Natural killer cell (primary cell): ENCODE measurements at regions not wholly inside any gene's neighbourhood (a gene's known extent, or its start where the extent isn't known, plus 50 kb on each side); places are given as distances from the start of the nearest gene placed in this dataset.

Source experiments
- ATAC-seq, 3 donors: fragments of 150-1000 bp in 2 of 3; fragments of 200-7000 bp in 1 of 3; cut with Tn5 transposase; 1 replicate in 1 of 3; 2 replicates in 2 of 3; pipeline ENCODE4 v1.10.0; 2021; ENCODE audit warnings: mild to moderate bottlenecking in 2 of 3, moderate library complexity in 2 of 3
- DNase-seq, 2 donors: peaks; one replicate each; pipeline versions ENCODE4 v3.0.0 to v3.0.0-alpha.2; 2013 to 2021; ENCODE audit warnings: mixed read lengths in 1 of 2
- H3K27ac ChIP-seq: one replicate; pipeline ENCODE4 v1.5.1; 2013; ENCODE audit warnings: mild to moderate bottlenecking, low read length
- H3K27me3 ChIP-seq: one replicate; pipeline ENCODE4 v1.6.1; 2013; ENCODE audit warnings: low read length; ENCODE audit not compliant: control insufficient read depth, insufficient read depth
- H3K36me3 ChIP-seq: one replicate; pipeline ENCODE4 v1.6.1; 2013; ENCODE audit warnings: low read length; ENCODE audit not compliant: control insufficient read depth, insufficient read depth
- H3K4me1 ChIP-seq: one replicate; pipeline ENCODE4 v1.6.1; 2013; ENCODE audit warnings: low read length; ENCODE audit not compliant: control insufficient read depth, insufficient read depth
- H3K4me3 ChIP-seq: one replicate; pipeline ENCODE4 v1.5.1; 2013; ENCODE audit warnings: low read length
- H3K9me3 ChIP-seq: one replicate; pipeline ENCODE4 v1.6.1; 2013; ENCODE audit warnings: low read length; ENCODE audit not compliant: control insufficient read depth, insufficient read depth
- H3K27ac Mint-ChIP-seq, 2 donors: one replicate each; pipeline ENCODE4 v1.8.0; 2022; ENCODE audit warnings: mild to moderate bottlenecking in 2 of 2, mixed read lengths in 2 of 2, moderate library complexity in 1 of 2
- H3K27me3 Mint-ChIP-seq, 2 donors: one replicate each; pipeline ENCODE4 v1.8.0; 2022; ENCODE audit warnings: low read depth in 2 of 2, mixed read lengths in 2 of 2
- H3K36me3 Mint-ChIP-seq: one replicate; pipeline ENCODE4 v1.8.0; 2022; ENCODE audit warnings: mixed read lengths
- H3K4me1 Mint-ChIP-seq, 2 donors: one replicate each; pipeline ENCODE4 v1.8.0; 2022; ENCODE audit warnings: mixed read lengths in 2 of 2
- H3K4me3 Mint-ChIP-seq: one replicate; pipeline ENCODE4 v1.8.0; 2022; ENCODE audit warnings: mild to moderate bottlenecking, moderate library complexity, mixed read lengths
- H3K9me3 Mint-ChIP-seq, 2 donors: one replicate each; pipeline ENCODE4 v1.8.0; 2022; ENCODE audit warnings: mixed read lengths in 2 of 2
- WGBS: methylation state at CpG from one replicate; pipeline ENCODE4 v1.1.7; 2013; ENCODE audit warnings: missing lambda C conversion rate; ENCODE audit not compliant: insufficient coverage; 5-methylcytosine and 5-hydroxymethylcytosine counted together
- intact Hi-C: fragments of 100-400 bp; cut with micrococcal nuclease; formaldehyde crosslinking; loops from one replicate; pipeline ENCODE4 v1.14.2; 2022
- TF ChIP-seq, protein P1 (sequence below): fragments of 200-600 bp; IDR thresholded peaks from one replicate; pipeline ENCODE4 v1.8.0; 2022; ENCODE audit warnings: antibody characterized with exemption

DNA sequence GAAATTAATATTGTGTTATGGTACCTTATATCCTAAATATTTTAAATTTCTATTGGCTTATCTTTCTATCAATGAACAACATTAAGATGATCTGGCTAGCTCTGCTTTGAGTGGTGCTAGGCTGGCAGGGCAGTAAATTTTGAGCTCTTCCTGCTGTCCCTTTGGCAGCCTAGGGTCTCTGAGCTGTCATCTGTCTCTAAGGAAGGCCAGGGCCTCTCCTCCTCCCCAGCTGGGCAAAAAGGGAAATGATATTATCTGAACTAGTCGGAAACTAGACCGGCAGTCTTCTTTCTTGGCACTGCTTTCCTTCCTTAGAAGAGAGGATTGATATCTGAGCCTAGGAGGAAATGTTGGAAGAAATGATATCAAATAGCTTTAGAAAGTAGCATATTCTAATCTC lies 176.7 kb upstream of the BTBD3 start:
- H3K27me3 Mint-ChIP-seq, result no peaks in the 10 kb centered on the region
- H3K4me3 Mint-ChIP-seq, result no peak overlapping the region
- H3K27ac Mint-ChIP-seq, result no peak overlapping the region
- H3K36me3 Mint-ChIP-seq, result no peaks in the 10 kb centered on the region
- H3K27ac ChIP-seq, result no peak overlapping the region
- 22% methylated on average over 2 of the region's 2 CpGs for WGBS
- H3K36me3 ChIP-seq, result no peaks in the 10 kb centered on the region
- H3K9me3 ChIP-seq, result no peaks in the 10 kb centered on the region
- ATAC-seq (no peak), DNase-seq (no peak)
- TF ChIP-seq, protein P1, sequence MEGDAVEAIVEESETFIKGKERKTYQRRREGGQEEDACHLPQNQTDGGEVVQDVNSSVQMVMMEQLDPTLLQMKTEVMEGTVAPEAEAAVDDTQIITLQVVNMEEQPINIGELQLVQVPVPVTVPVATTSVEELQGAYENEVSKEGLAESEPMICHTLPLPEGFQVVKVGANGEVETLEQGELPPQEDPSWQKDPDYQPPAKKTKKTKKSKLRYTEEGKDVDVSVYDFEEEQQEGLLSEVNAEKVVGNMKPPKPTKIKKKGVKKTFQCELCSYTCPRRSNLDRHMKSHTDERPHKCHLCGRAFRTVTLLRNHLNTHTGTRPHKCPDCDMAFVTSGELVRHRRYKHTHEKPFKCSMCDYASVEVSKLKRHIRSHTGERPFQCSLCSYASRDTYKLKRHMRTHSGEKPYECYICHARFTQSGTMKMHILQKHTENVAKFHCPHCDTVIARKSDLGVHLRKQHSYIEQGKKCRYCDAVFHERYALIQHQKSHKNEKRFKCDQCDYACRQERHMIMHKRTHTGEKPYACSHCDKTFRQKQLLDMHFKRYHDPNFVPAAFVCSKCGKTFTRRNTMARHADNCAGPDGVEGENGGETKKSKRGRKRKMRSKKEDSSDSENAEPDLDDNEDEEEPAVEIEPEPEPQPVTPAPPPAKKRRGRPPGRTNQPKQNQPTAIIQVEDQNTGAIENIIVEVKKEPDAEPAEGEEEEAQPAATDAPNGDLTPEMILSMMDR, result no peak
- no peaks in the 10 kb centered on the region for H3K27me3 ChIP-seq
- H3K4me3 ChIP-seq, result no peak overlapping the region
- peaks cover 1 to 2% of the 10 kb centered on the region in 2 donors for H3K9me3 Mint-ChIP-seq
- intact Hi-C loops, result no loop called here
- no peaks in the 10 kb centered on the region for H3K4me1 ChIP-seq
- H3K4me1 Mint-ChIP-seq, result no peaks in the 10 kb centered on the region

DNA sequence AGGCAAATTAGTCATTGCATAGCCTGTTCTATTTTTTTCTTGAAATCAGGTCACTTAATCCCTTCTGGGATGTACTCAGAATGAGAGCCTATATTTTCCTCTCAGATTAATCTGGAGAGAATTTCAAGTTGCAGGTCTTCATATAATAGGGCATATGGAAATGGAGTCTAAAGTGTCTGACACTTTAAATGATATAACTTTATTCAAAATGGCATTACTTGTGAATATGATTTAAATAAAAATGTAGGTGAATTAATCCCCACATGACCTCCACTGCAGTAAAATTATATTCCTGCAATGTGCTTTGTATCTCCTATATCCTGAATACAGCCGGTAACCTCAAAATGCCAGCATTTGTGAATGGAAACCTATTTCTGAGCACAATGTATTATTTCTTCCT lies 172.5 kb upstream of the BTBD3 start:
- H3K27ac Mint-ChIP-seq, result no peak overlapping the region
- no peaks in the 10 kb centered on the region for H3K4me1 Mint-ChIP-seq
- H3K4me3 ChIP-seq, result no peak overlapping the region
- TF ChIP-seq, protein P1, result no peak
- intact Hi-C loops, result no loop called here
- DNase-seq, result no peak
- H3K27ac ChIP-seq, result no peak overlapping the region
- no peaks in the 10 kb centered on the region for H3K27me3 ChIP-seq
- H3K36me3 ChIP-seq, result no peaks in the 10 kb centered on the region
- H3K9me3 ChIP-seq, result no peaks in the 10 kb centered on the region
- ATAC-seq, result no peak
- no peaks in the 10 kb centered on the region for H3K36me3 Mint-ChIP-seq
- no peaks in the 10 kb centered on the region for H3K4me1 ChIP-seq
- no peaks in the 10 kb centered on the region for H3K27me3 Mint-ChIP-seq
- WGBS, result 100% methylated on average over 1 of the region's 1 CpG
- H3K9me3 Mint-ChIP-seq, result peaks cover 2 to 4% of the 10 kb centered on the region in 2 donors
- no peak overlapping the region for H3K4me3 Mint-ChIP-seq

DNA sequence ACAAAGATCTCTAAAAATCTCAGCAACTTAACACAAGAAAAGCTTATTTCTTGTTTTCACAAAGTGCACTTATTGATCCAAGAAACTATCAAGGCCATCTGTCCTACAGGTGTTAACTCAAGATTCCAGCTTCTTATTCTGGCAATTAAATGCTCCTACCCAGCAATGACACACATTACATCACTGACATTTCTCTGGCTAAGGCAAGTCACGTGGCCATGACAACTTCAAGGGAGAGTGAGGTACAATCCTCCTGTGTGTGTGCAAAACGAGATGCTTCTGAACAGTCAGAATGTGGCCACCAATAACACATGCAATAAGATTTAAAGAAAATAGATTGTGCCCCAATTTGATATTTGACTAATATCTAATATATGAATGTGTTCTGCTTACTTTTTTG lies 169.3 kb upstream of the BTBD3 start:
- Histone ChIP-seq H3K27me3 (no peaks in the 10 kb centered on the region), H3K4me1 (no peaks in the 10 kb centered on the region), H3K9me3 (no peaks in the 10 kb centered on the region), H3K36me3 (no peaks in the 10 kb centered on the region), H3K4me3 (no peak overlapping the region), H3K27ac (no peak overlapping the region)
- Mint-ChIP-seq H3K36me3 (no peaks in the 10 kb centered on the region), H3K4me3 (no peak overlapping the region), H3K27ac (no peak overlapping the region), H3K9me3 (peaks cover 6 to 7% of the 10 kb centered on the region in 2 donors), H3K27me3 (no peaks in the 10 kb centered on the region), H3K4me1 (no peaks in the 10 kb centered on the region)
- 86% methylated on average over 1 of the region's 2 CpGs for WGBS
- TF ChIP-seq, protein P1, result no peak
- intact Hi-C loops, result no loop called here
- ATAC-seq (no peak), DNase-seq (no peak)

DNA sequence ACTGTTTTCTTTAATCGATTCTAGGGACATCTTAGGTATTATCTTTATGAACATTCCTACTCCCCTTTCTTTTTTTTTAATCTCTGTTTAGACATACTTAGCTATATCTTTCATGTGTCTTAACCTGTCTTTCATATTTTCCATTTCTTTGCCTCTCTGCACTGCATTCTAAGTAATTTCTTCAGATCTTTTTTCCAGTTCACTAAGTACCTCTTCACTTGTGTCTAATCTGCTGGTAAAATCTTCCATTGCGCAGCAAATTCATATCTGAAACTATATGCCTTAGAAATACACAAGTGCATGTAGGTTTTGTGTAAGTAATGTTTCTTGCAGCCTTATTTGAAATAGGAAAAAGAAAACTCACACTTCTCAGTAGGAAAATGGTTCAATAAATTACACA lies 165.4 kb upstream of the BTBD3 start:
- TF ChIP-seq, protein P1, result no peak
- H3K4me1 Mint-ChIP-seq, result no peaks in the 10 kb centered on the region
- ATAC-seq, result no peak

More for the DNA sequence above, 165.4 kb upstream of the BTBD3 start:
- no peak overlapping the region for H3K27ac ChIP-seq
- H3K9me3 ChIP-seq, result no peaks in the 10 kb centered on the region
- no peaks in the 10 kb centered on the region for H3K36me3 ChIP-seq
- Mint-ChIP-seq H3K27ac (no peak overlapping the region), H3K27me3 (no peaks in the 10 kb centered on the region), H3K9me3 (peaks cover 3 to 8% of the 10 kb centered on the region in 2 donors), H3K36me3 (no peaks in the 10 kb centered on the region), H3K4me3 (no peak overlapping the region)
- 100% methylated on average over 1 of the region's 2 CpGs for WGBS
- no peaks in the 10 kb centered on the region for H3K4me1 ChIP-seq
- intact Hi-C loops, result no loop called here
- H3K4me3 ChIP-seq, result no peak overlapping the region
- DNase-seq, result no peak
- H3K27me3 ChIP-seq, result no peaks in the 10 kb centered on the region
